Skin epidermis (tissue), 12 donors: ENCODE measurements at regions not wholly inside any gene's neighbourhood (a gene's known extent, or its start where the extent isn't known, plus 50 kb on each side); places are given as distances from the start of the nearest gene placed in this dataset.

ENCODE experiments used
- H3K27ac ChIP-seq, 21 experiments: fragments of 200-600 bp; sonication (generic) in 11 of 21; one replicate each; pipeline ENCODE4 v1.5.0; 2020; ENCODE audit warnings: mild to moderate bottlenecking in 3 of 21, inconsistent platforms in 2 of 21, moderate library complexity in 2 of 21
- H3K4me3 ChIP-seq, 7 experiments: fragments of 200-600 bp; sonication (generic) in 2 of 7; one replicate each; pipeline ENCODE4 v1.5.0; 2020; ENCODE audit warnings: inconsistent platforms in 2 of 7, mild to moderate bottlenecking in 2 of 7, moderate library complexity in 1 of 7

DNA sequence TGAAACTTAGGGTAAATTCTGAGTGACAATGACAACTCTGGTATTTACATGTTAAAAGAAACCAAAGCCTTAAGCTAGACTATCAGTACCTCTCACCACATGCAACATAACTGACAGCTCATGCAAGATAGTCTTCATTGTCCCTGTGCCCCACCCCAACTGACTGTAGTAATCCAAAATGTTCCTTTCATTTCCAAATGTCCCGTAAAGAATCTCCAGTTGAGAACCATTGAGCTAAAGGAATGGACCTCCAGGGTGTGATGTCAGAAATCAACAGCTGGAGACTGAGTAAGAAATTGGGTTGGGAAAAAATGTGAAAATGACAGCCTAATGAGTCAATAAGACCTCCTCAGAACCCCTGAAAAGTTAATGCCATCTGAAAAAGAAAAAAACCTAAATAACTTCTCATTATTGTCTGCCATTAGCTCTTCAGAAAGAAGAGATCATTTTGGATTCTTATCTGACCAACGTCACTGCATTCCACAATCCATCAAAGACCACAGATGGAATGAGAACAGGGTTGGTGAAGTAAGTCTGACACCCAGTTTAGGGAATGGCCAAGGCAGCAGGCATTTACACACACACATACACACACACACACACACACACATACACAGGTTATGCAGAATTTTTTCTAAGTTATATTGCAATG, 51.7 kb upstream of the ACVR2A start:
- no peak overlapping the region for H3K4me3 ChIP-seq
- no peak overlapping the region for H3K27ac ChIP-seq

DNA sequence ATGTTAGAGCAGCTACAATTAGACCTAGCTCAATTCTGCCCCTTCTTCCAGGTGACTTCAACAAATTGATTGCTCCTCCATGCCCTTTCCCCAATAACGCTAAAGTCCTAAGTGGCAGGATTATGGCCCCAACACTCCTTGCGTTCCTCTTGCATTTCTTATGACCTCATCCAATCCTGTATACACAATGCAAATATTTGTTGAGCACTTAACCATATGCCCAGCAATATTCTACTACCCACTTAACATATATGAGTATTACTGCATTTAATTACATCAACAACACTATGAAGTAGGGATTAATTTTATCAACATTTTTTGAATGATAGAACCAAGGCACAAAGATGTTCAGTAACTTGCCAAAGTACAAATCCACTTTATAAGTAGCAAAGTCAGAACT, 54.2 kb upstream of the ACVR2A start:
- Histone ChIP-seq H3K27ac (no peak overlapping the region), H3K4me3 (no peak overlapping the region)

DNA sequence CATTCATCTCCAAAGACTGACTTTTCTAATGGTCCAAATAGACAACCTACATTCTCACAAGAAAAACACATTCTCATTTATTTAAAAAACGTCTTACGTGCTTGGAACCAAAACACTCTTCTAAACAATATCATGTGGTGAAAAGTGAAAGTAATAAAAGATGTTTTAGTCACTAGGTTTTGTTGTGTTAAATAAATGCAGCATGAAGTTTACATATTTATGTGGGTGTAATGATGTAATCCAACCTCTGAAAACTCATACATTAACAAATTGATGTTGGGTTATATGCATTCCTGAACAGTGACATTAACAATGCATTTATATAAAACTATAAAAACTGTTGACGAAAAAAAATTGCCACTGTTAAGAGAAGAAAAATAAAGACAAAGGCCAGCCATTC, 55.1 kb upstream of the ACVR2A start:
- H3K27ac ChIP-seq, result no peak overlapping the region
- no peak overlapping the region for H3K4me3 ChIP-seq

DNA sequence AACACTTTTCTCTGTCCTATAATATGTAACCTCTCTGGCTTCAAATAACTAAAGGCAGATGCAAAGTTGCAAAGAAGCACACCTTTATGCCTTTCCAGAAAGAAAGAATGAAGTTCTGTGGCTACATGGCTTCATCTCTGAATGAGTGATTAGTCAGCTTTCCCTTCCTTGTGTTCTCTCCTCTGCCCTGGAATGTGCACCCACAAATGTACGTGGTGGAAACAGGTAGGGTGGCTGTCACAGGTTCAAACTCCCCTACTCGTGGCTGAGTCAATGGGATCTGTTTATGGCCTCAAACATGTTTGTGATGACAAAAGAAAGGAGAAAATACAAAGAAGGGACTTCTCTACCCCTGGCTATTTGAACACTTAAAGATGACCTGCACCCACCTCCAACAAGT, 55.5 kb upstream of the ACVR2A start:
- no peak overlapping the region for H3K4me3 ChIP-seq
- no peak overlapping the region for H3K27ac ChIP-seq

DNA sequence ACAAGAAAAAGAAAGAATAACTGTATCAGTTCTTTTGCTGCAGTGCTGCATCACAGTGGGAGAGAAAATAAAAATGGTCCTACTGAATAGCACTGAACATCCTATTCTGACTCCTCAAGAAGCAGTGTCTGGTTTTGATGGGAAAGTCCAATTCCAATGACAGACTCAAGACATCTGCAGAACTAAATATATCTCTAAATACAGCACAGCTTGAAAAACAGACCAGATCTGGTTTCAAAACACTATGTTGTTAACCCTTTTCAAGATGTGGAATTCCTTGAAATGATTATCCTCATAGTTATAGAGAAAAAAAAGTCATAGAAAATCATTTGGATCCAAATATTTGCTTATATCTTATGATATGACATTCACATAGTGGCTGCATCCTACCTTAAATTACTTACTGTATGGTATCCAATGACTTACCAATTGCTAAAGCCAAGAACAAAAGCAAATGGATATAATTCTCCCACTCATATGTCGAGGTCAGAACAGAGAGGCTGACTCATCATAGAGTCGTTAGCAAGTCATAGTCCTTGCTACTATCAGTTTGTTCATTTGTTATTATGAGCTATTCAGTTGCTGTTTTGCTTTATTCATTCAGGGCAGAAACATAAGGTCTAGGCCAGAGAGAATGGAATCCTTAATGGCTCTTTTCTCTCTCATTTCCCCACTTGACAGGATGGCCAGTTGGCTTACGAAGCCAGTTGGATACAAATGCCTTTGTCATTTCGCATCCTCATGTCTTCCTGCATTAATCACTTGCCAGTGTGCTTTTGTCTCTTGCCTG, 62.5 kb upstream of the ACVR2A start:
- no peak overlapping the region for H3K27ac ChIP-seq
- H3K4me3 ChIP-seq, result no peak overlapping the region

DNA sequence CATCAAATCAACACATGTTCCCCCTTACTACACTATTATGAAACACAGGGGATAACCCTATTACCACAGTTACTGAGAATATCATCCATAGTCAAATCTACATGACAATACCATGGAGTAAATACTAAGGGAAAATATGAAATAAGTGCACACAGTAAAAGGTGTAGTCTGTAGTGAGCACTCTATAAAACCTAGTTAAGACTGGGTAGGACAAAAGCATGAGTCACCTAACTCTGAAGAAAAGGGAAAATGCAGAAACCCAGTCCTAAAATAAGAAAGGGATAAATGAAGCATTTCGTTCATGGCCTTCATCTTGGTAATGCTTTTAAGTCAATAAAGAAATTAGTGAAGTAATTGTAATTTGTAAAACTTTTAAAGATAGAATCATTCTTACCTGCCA, 65.4 kb upstream of the ACVR2A start:
- Histone ChIP-seq H3K27ac (no peak overlapping the region), H3K4me3 (no peak overlapping the region)

DNA sequence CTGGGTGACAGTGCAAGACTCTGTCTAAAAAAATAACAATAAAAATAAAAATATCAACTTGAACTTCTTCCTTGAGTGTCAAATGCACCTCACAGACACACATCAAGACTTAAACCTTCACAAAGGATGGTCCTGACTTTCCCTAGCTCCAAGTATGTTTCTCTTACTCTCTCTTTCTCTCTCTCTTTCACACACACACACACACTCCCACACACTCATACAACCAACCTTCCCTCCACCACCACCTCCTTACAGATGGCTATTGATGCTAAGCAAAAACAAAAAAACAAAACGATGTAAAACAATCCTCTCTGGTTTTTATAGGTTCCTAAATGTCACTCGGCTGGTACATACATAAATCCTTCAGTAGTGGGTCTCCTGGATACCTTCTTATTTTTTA, 67.4 kb upstream of the ACVR2A start:
- H3K27ac ChIP-seq, result no peak overlapping the region
- no peak overlapping the region for H3K4me3 ChIP-seq

DNA sequence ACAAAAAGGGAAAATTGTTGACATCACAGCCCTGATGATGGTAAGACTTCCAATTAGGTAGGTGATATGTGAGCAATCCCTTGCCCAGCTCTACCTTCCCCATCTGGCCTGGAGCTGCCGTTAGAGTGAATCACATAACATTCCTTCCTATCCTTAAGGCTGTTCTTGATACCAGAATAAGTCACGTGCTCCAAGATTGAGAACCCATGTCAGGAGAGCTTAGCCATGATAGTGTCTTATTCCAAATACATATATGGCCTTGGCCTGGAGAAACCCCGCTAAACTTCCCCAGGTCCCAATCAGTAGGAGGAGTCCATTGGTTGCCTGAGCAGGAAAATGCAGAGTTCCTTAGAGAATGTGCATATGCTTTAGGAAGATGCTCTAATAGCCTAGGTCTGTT, 70.0 kb upstream of the ACVR2A start:
- H3K27ac ChIP-seq, result no peak overlapping the region
- H3K4me3 ChIP-seq, result no peak overlapping the region

DNA sequence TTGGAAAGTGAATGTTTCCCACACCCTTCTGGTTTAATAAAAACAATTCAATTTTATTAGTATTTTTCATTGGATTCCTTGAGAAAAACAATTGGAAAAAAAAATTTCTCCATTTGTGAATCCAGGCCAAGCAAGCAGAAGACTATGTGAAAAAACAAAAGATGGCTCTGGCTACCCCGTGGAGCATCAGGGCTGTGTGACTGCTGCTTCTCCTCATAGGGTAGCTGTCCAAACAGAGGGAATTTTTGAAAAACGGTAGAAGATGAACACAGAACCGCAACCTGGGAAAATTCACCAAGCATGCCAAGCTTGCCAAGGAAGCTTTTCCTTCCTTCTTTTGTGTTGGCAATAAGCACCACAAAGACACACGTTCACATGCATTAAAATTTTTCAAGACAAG, 71.3 kb upstream of the ACVR2A start:
- no peak overlapping the region for H3K4me3 ChIP-seq
- H3K27ac ChIP-seq, result no peak overlapping the region

DNA sequence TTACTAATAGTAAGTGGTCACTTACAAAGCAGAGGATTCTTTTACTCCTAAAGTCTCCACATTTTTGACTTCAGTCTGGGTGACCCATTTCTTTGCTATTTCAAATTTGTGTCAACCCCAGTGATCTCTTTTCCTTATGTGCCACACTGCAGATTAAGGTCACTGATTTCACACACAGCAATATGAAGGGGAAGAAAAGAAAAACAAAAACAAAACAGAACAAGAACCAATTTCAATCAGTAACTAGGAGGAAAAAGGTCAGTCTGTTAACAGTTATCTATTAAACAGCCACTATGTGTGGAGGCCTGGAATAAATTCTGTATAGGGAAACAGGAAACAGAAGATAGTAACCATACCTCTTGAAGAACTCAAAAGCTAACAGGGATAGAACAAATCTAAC, 72.0 kb upstream of the ACVR2A start:
- Histone ChIP-seq H3K27ac (no peak overlapping the region), H3K4me3 (no peak overlapping the region)

DNA sequence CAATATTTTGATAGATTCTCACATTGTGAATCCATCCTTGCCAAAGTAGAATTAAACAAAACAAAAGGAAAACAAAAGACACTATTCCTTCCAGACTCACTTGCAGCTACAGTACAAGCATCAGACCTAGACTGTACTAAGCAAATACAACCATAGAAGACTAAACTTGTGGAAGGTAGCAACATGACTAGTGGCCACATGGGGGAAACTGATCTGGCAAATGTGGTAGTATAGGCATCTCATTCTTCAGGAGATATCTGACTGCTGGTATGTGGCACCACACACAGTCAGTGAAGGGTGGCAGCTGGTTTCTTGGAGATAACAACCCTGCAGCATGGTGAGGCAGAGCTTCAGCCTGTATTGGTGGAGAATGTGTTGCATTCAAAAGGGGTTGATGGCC, 81.0 kb upstream of the ACVR2A start:
- no peak overlapping the region for H3K4me3 ChIP-seq
- no peak overlapping the region for H3K27ac ChIP-seq

DNA sequence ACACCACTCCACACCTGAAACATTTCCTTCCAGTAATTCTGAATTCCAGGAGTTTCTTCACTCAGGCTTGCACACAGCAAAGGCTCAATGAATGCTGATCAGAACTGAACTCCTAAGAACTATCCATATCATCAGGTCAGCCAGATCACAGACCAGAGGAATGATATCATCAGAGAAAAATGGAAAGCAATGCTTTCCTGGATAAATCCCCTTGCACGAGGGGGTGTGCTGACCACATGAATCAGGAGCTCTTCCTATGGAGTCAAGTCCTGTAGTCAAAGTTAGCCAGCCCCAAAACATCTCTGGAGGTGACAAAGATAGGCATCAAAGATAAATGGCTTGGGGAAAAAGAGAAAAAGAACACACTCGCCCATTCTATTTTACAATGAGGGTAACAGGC, 83.8 kb upstream of the ACVR2A start:
- Histone ChIP-seq H3K4me3 (no peak overlapping the region), H3K27ac (no peak overlapping the region)

DNA sequence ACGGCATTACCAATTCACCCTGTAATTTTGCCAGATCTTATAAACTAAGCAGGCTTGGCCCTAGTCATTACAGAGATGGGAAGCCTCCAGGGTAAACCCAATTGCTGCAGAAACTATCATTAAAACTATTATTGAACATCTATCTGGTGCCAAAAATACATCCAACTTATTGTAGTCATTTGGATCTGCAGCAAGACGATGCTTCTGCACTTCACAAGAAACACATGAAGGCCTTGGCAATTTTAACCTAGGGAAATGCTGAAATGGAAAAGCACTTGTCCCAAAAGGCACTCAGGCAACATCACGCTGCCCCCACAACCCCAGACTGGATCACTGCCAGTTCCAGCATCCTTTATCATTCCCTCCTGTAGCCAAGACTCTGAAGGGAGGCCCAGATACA, 85.3 kb upstream of the ACVR2A start:
- Histone ChIP-seq H3K4me3 (no peak overlapping the region), H3K27ac (no peak overlapping the region)

DNA sequence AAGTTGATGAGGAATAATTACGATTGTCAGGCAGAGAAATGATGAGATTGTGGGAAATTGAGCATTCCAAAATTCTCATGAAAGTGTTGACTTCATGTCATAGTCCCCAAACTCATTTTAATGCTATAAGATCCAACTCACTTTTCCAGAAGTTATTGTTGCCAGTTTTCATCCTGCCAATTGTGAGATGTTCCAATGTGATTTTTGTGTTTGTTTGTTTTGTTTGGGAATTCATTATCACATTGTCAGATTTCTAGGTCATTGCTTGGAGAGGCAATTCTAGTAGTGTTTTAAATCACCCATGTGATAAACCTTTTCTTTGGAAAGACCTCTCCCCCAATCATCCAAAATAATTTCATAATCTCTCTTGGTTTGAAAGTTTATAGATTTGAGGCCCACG, 86.0 kb upstream of the ACVR2A start:
- H3K27ac ChIP-seq, result no peak overlapping the region
- H3K4me3 ChIP-seq, result no peak overlapping the region

DNA sequence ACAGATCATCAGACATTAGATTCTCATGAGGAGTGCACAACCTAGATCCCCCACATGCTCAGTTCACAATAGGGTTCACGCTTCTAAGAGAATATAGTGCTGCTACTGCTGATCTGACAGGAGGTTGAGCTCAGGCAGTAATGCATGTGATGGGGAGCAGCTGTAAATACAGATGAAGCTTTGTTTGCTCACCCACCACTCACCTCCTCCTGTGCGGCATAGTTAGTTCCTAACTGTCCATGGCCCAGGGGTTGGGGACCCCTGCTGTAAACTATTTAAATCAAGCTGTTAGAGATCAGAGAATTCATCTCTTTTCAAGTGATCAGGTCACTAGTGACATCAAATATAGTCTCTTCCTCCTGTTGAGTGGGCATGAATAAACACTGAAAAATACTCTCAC, 88.8 kb upstream of the ACVR2A start:
- no peak overlapping the region for H3K27ac ChIP-seq
- H3K4me3 ChIP-seq, result no peak overlapping the region

DNA sequence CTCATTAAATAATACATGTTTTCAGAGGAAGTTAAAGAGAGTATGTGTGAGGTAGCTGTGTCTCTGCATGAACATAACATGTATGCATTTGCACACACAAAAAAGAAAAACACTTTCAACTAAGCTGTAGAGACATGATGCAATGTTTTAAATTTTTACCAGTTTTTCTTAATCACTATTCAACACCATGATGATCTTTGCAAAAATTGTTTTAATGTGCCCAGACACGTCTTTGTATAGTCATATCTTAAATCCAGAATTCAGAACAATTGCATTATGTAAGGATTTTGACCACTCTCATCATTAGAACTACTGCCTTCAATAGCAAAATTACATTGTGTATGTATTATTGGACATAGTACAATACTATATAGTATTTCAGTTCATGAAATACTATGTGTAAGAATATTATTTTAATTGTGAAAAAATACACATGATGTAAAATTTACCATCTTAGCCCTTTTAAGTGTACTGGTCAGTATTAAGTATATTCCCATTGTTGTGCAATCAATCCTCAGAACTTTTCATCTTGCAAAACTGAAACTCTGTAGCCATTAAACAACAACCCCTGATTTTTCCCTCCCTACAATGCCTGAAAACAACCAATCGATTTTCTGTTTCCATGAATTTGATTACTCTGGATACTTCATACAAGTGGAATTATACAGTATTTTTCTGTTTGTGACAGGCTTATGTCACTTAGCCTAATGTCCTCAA, 104.5 kb upstream of the ACVR2A start:
- Histone ChIP-seq H3K4me3 (no peak overlapping the region), H3K27ac (no peak overlapping the region)

DNA sequence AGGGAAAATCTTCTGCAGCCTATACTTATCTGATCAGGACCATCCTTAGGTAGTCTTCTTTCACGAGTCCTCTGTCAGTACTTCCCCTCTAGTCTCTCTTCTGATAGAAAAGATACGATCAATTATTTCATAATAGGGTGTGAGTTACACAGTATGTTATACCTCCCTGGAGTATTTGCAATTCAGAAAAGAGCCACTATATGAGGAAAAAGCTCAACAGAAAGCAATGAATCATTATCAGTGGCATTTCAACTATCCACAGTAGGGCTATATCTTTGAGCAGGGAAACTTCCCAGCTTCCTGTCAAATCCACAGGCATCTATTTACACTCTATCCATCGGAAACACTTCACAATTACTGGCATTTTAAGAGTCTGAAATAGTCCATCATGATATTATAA, 105.3 kb upstream of the ACVR2A start:
- H3K27ac ChIP-seq, result no peak overlapping the region
- no peak overlapping the region for H3K4me3 ChIP-seq

DNA sequence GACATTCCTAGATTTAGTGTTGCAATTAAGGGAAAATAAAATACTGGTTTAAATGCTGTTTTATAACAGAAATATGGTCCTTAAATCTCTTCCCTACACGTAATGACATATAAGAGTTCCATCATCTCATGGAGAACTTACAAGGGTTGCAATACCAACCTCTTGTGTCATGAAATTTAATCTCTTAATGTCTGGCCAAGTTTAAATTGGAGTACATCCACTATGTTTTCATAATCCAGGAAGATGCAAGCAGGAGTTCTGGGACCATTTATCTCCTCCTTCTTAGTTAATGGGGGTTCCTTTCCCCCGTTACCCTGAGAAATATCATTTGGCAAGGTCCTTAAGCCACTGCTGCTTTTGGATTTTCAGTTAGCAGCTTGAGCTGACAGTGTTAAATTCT, 126.0 kb upstream of the ACVR2A start:
- Histone ChIP-seq H3K4me3 (no peak overlapping the region), H3K27ac (no peak overlapping the region)

DNA sequence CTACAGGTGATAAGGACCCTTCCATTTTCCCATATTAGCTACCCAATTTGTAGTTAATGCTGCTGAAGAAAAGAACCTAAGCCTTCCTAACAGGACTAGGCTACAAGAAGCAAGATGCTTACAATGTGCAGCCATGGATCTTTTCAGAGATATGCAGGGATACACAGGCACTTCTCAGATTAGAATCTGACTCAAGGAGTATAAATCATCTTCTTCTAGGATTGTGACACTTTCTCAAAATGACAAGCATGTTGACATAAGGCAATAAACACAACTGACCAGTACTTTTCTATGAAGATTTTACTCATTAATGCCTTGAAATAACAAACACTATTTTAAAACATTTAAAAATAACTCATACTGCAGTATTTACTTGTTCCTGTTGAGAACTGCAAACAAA, 127.9 kb upstream of the ACVR2A start:
- H3K4me3 ChIP-seq, result no peak overlapping the region
- no peak overlapping the region for H3K27ac ChIP-seq

DNA sequence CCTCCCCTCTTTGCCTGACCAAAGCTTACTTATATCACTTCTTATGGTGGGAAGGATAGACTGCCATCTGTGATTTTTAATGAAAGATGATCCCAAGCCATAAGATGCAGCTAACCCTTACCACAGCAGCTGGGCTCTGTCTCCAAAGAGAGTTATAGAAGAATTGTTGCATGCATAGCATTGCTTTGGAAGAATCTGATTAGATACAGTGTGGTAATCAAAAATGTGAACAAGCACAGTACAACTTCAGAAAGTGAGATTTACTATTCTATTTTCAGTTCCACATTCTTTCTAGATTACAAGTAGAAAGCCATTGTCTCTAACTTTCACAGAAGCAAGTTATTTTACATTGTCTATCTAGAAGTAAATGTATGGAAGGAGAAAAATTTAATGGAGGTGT, 129.0 kb upstream of the ACVR2A start:
- Histone ChIP-seq H3K4me3 (no peak overlapping the region), H3K27ac (no peak overlapping the region)

DNA sequence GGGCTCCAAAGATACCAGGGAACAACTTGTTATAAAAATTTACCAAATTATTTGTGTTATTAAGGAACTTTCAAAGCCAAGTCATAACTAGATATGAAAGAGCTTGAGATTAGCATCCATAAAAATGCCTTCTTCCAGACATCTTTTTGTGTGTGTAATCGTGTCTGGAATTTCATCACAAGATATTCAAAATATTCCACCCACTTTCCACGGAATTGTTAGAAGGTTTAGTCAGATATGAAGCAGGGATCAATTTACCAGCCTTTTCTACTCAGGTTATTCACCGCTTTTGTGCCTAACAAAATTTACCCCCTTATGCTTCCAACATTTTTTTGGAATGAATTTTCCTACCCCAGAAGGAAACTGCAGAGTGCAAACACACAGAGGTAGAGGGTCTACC, 130.2 kb upstream of the ACVR2A start:
- H3K4me3 ChIP-seq, result no peak overlapping the region
- no peak overlapping the region for H3K27ac ChIP-seq
